GM19328 (cell line): ENCODE measurements at regions not wholly inside any gene's neighbourhood (a gene's known extent, or its start where the extent isn't known, plus 50 kb on each side); places are given as distances from the start of the nearest gene placed in this dataset.
"Not testable (repeated sequence)": the region's sequence is repeated elsewhere in the genome, so short reads cannot be mapped to it uniquely, and the experiment has no call there.

Experiments
- ATAC-seq: cut with Tn5 transposase; IDR thresholded peaks from one replicate; pipeline ENCODE4 v1.9.1; 2021; ENCODE audit warnings: mild to moderate bottlenecking, moderate library complexity; ENCODE audit not compliant: unreplicated experiment

GRCh38 chr2:111439237-111439636, 318.5 kb downstream of the BCL2L11 start:
- not testable (repeated sequence) for ATAC-seq

DNA sequence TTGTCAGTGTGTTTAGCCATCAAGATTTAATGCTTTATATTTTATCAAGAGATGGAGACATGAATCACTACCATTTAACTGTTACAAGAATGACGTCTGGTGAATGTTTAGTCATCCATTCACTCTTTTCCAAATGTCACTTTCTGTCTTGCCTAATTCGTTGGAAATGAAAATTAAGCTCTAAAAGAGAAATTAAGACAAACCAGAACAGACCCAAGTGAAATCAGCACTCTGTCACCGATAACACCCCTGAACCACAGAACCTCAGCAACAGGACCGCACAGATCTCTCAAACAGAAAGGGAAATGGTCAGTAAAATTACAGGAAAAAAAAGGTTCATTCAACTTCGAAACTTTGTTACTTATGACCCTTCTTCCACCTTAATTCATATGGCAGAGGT, 320.9 kb downstream of the BCL2L11 start:
- ATAC-seq: not testable (repeated sequence)

GRCh38 chr2:111442767-111443454, 322.2 kb downstream of the BCL2L11 start:
- ATAC-seq: not testable (repeated sequence)

GRCh38 chr2:111444516-111444915, 323.8 kb downstream of the BCL2L11 start:
- not testable (repeated sequence) for ATAC-seq

GRCh38 chr2:111445191-111445929, 324.6 kb downstream of the BCL2L11 start:
- ATAC-seq: not testable (repeated sequence)

GRCh38 chr2:111445941-111446340, 325.2 kb downstream of the BCL2L11 start:
- not testable (repeated sequence) for ATAC-seq

DNA sequence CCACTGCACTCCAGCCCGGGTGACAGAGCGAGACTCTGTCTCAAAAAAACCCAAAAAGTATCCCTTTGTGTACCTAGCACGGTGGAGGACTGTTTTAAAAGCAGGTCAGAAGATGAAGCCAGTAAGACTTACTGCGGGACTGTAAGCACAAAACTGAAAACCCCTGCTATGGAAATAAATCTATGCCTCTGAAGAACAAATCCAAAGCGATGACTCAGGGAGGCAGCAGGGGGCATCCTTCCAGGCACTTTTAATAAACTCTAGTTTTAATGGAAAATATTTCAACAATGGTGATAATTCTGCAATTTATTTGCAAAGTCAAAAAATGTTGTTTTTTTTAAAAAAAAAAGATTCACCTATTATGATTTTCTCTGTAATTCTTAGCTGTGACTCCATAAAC, 326.8 kb downstream of the BCL2L11 start:
- ATAC-seq: not testable (repeated sequence)

DNA sequence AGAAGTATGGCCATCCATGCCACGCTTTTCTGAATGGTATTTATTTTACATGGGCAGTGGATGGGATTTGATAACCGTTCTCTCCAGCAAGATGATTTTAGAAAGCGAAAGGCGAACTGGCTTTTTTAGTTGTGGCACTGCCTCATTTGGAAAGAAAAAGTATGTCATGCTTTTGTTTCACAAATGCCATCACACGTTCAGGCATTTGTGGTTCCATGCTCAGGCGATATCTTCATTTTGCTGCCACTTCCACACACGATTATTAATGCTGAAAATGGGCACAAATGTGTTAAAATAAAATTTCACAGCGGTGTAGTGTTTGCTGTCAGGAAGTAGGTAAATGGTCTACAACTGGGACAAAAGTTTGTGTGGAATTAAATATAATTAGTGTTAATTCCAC, 328.1 kb downstream of the BCL2L11 start:
- ATAC-seq: not testable (repeated sequence)

DNA sequence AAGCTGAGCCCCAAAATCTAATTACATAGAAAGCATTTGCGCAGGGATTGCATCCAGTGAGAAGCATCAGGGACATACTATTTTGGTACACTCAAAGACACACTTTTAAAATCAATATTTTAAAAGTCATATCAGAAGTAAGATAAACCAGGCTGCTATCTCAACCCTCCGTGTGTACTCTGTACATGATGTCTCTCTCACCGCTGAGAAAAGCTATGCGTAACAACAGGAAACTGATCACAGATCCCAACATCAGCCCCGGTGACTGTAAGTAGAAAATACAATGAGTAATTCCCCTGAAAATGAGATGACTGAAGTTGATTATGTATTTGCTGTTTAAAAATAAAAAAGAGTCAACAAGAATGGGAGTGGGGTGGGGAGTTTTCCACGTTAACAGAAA, 329.8 kb downstream of the BCL2L11 start:
- not testable (repeated sequence) for ATAC-seq

GRCh38 chr2:111451692-111452199, 331.0 kb downstream of the BCL2L11 start:
- ATAC-seq: not testable (repeated sequence)

- peak; percentile 60 for ATAC-seq
Measured at GRCh38 chr2:111452208-111452607, 331.5 kb downstream of the BCL2L11 start.

DNA sequence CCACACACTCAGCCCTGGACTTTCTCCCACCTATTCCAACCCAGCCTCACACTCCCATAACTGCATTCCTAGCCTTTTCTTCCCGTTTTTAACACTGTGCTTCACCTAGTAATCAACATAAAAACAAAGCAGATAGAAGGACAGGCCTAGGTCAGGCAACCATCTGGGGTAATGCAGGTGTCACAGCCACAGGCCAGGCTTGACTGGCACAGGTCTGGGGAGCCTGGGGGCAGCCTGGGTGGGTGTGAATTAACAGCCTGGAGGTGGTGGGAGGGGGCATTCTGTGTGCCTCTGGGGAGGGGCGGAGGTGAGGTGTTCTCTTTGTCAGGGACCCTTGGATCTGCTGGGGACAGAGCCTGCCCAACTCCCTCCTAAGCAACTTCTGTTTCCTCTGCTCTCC, 332.6 kb downstream of the BCL2L11 start:
- ATAC-seq: not testable (repeated sequence)

DNA sequence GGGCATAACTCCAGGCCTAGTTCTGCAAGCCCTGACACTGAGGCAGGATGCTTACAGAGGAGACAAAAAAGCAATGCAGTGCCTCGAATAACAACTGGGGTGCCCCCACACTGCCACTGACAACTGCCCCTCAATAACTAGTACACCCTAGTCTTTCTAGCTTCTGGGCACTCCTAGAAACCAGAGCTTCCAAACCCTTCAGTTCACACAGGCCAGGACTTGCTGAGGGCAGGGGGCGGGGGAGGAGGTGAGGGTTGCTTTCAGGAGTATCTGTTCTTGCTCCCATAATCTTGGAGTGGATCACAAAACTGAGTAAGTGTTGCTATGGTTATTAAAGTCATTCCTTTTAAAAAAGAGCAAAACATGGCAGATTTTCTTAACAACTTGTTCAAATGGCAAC, 333.1 kb downstream of the BCL2L11 start:
- ATAC-seq: not testable (repeated sequence)

DNA sequence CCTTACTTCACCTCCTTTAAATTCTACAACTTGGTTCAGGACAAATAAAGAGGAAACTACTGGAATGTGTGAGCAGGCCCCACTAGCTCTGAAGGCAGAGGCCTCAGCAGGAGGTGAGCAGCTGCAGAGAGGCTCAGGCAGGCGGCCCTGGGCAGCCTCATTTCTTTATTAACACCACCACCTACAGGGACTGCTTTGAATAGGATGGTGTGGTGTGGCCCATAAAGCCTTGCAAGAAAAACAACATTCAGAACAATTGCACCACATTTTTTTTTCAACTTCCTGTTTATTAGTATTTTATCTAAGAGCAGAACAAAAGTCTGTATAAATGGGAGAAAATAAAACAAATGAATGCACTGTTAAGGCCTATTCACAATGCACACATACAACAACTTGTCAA, 333.7 kb downstream of the BCL2L11 start:
- peak; percentile 78 for ATAC-seq

DNA sequence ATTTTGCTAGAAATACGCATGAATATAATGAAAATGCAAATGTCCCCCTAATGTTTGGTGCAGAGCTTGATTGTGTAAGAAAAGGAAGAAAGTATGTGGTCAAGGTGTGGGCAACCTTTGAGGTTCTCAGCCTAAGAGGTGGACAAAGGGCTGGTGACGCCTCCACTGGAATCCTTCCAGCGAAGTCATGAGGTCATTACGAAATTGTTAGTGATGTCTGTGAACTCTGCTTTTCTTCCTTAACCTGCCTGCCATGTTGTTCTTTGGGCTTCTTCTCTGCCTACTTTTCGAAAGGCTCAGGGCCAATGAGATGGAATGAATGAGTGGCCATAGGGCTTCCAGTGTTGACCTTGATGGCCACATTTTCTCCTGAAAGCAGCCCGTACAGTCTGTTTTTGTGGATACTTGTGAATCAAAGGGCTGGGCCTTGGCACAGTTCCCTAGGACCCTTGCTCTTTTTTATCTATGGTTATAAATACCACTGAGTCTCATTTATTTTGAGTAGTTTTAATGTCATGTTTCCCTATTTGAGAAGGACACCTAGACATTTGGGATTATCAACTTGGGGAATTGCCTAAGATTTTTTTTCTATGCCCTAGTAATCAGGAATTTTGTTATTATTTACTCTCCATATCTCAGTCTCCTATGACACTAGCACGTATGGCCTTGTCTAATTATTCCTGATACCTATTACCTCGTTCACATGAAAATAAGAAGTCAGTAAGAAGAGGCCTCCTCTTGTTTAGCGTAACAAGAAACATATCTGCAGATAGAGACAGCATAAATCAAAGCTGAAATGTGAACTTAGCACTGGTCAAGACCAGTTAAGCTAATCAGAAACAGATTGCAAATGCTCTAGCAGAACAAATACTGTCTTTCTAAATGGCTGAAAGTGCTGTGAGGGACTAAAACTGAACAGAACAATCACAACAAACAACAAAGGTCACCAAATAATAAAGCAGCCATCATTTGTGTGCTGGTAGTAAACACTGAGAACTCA, 334.6 kb downstream of the BCL2L11 start:
- ATAC-seq: not testable (repeated sequence)

DNA sequence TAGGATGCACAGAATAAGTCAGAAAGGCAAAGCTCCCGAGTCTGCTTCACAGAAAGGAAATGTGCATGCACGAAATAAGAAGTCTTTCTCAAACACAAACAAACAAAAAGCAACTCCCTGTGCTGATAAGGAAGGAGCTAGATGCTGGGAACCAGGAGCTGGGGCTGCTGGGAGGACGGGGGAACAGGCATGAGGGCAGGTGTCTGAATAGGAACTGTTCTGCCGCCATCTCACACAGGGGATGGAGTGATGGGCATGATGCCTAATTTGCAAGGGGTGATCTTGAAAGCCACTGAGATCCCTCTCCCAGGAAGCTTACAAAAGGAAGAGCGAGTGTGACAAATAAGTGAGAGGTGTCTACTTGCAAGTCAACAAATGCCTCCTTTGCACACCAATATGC, 336.5 kb downstream of the BCL2L11 start:
- not testable (repeated sequence) for ATAC-seq

GRCh38 chr2:111460901-111461300, 340.2 kb downstream of the BCL2L11 start:
- ATAC-seq: not testable (repeated sequence)

DNA sequence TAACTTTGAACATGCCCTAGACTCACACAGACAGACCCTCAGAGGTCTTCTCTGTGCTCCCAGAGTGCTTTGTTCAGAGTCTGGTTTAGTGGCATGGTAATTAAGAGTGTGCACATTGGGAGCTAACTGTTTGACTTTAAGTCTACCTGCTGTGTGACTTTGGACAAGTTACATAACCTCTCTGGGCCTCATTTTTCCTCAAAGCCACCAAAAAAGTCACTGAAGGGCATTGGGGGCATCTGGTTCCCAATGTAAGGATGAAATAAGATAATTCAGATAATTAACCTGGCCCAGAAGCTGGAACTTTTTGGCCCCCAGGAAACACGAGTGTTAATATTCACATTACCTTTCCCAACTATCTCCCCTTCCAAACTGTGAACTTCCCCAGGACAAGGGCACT, 341.1 kb downstream of the BCL2L11 start:
- not testable (repeated sequence) for ATAC-seq

- not testable (repeated sequence) for ATAC-seq
Measured at GRCh38 chr2:111462572-111462971, 341.9 kb downstream of the BCL2L11 start.

DNA sequence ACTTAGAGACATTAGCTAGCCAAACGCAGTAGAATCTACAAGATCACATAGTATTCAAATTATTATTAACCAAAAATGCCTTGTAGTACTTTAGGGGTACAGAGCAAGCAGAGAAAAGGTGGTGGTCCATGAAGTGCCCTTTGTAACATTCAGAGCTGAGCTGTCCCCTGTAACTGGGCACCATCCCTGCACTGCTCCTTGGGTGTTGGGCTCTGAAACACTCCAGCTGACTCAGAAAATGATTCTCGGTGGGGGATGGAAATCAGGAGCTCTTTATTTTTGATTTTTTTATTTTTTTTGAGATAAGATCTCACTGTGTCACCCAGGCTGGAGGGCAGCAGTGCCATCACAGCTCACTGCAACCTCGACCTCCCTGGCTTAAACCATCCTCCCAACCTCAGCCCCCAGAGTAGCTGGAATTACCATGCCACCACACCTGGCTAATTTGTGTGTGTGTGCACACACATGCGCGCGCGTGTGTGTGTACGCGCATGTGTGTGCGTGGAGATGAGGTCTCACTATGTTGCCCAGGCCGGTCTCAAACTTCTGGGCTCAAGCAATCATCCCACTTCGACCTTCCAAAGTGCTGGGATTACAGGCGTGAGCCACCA, 342.6 kb downstream of the BCL2L11 start:
- ATAC-seq: not testable (repeated sequence)
